Caco-2 (cell line): ENCODE measurements at regions not wholly inside any gene's neighbourhood (a gene's known extent, or its start where the extent isn't known, plus 50 kb on each side); places are given as distances from the start of the nearest gene placed in this dataset.

ENCODE experiments used
- BruUV-seq: library from RNA; stranded (reverse); fragments of 400-500 nt; replicated peaks from 2 replicates; lab custom pipeline; 2021; lab: Mats Ljungman, UMichigan
- CTCF ChIA-PET: fragments of 300-600 bp; sonication (Branson Sonifier 250); formaldehyde crosslinking; loops from one replicate; lab custom pipeline; 2022; ENCODE audit warnings: antibody characterized with exemption; lab: Charles Lee
- POLR2A ChIA-PET: fragments of 300-600 bp; sonication (Branson Sonifier 250); formaldehyde crosslinking; loops from one replicate; lab custom pipeline; 2022; ENCODE audit warnings: antibody characterized with exemption; lab: Charles Lee
- DNase-seq, 2 experiments: peaks; one replicate each; pipeline versions ENCODE4 v3.0.0 to v3.0.0-alpha.2; 2020 to 2022
- H3K27me3 ChIP-seq: replicated peaks from 2 replicates; pipeline ENCODE4 v1.6.0; 2011; ENCODE audit warnings: low read length; ENCODE audit not compliant: control insufficient read depth, insufficient read depth
- H3K36me3 ChIP-seq: 2 replicates; pipeline ENCODE4 v1.5.1; 2011; ENCODE audit warnings: low read length; ENCODE audit not compliant: control insufficient read depth, insufficient read depth
- H3K4me1 ChIP-seq: fragments of 250-450 bp; sonication (Bioruptor Pico); 2 replicates; pipeline ENCODE4 v1.5.1; 2020; ENCODE audit warnings: mild to moderate bottlenecking
- H3K4me3 ChIP-seq: 2 replicates; pipeline ENCODE4 v1.5.1; 2011; ENCODE audit warnings: low read depth, mild to moderate bottlenecking, control low read depth, low read length
- H3K9me3 ChIP-seq: fragments of 250-450 bp; sonication (Bioruptor Pico); 2 replicates; pipeline ENCODE4 v1.5.1; 2020; ENCODE audit warnings: mild to moderate bottlenecking, moderate library complexity
- H3K27ac Mint-ChIP-seq: one replicate; pipeline ENCODE4 v1.8.0; 2022; ENCODE audit warnings: mixed read lengths; ENCODE audit not compliant: unreplicated experiment
- H3K27me3 Mint-ChIP-seq: one replicate; pipeline ENCODE4 v1.8.0; 2022; ENCODE audit warnings: mixed read lengths; ENCODE audit not compliant: insufficient read depth, unreplicated experiment
- H3K36me3 Mint-ChIP-seq: one replicate; pipeline ENCODE4 v1.8.0; 2022; ENCODE audit warnings: mild to moderate bottlenecking, mixed read lengths; ENCODE audit not compliant: insufficient read depth, unreplicated experiment
- H3K4me1 Mint-ChIP-seq: one replicate; pipeline ENCODE4 v1.8.0; 2022; ENCODE audit warnings: low read depth, mixed read lengths; ENCODE audit not compliant: unreplicated experiment
- H3K4me3 Mint-ChIP-seq: one replicate; pipeline ENCODE4 v1.8.0; 2022; ENCODE audit warnings: mild to moderate bottlenecking, moderate library complexity, mixed read lengths; ENCODE audit not compliant: unreplicated experiment
- H3K9me3 Mint-ChIP-seq: one replicate; pipeline ENCODE4 v1.8.0; 2022; ENCODE audit warnings: mixed read lengths; ENCODE audit not compliant: unreplicated experiment
- intact Hi-C: fragments of 100-400 bp; cut with micrococcal nuclease; formaldehyde crosslinking; loops from one replicate; pipeline ENCODE4 v1.10.0; 2022; ENCODE audit not compliant: unreplicated experiment
- TF ChIP-seq, protein P1 (sequence below), 2 experiments: fragments of 200-600 bp in 1 of 2; IDR thresholded peaks; 1 replicate in 1 of 2; 2 replicates in 1 of 2; pipeline versions ENCODE4 v1.5.1 to v1.8.0; 2011 to 2022; ENCODE audit warnings: antibody characterized with exemption in 1 of 2, control low read depth in 1 of 2, inconsistent platforms in 1 of 2, low read depth in 1 of 2, low read length in 1 of 2, mild to moderate bottlenecking in 1 of 2, moderate library complexity in 1 of 2; ENCODE audit not compliant: insufficient read depth in 1 of 2, severe bottlenecking in 1 of 2, unreplicated experiment in 1 of 2

DNA sequence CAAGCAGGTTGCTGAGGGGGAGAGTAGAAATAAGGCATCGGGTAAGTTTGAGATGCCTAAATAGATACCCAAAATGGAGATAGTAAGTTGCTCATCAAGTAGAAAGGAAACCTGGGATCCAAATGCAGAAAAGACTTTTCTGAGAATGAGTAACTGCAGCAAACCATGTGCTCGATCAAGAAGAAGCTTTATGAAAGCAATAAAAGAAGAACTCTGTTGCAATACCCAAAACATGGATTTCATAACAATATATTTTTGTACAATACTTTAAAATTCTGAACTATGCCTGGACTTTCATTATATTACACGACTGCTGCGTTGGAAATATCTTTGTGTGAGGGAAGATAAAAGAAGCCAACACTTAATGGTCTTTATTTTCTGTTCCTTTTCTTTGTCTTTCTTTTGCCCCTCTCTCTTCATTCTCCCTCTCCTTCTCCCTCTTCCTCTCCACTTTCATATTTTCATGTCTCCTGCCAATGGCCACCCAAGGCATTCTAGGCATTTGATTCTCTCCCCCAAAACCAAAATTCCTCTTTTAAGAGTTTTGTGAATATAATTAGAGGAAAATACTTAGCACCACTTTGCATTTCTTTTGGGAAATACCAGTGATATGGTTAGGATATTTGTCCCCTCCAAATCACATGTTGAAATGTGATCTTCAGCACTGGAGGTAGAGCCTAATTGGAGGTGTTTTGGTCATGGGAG, 257.6 kb downstream of the MREG start:
- Mint-ChIP-seq H3K27me3 (no peaks in the 10 kb centered on the region), H3K27ac (no peak overlapping the region), H3K36me3 (no peaks in the 10 kb centered on the region), H3K4me3 (no peak overlapping the region), H3K9me3 (peaks cover 26% of the 10 kb centered on the region), H3K4me1 (peaks cover 7% of the 10 kb centered on the region)
- no peaks in the 10 kb centered on the region for H3K36me3 ChIP-seq
- CTCF ChIA-PET, result no interaction called here
- H3K9me3 ChIP-seq, result 0 out of 2 replicates have a peak, but pooled peaks cover 4% of the 10 kb centered on the region
- no peak overlapping the region for H3K4me3 ChIP-seq
- no peaks in the 10 kb centered on the region for H3K27me3 ChIP-seq
- intact Hi-C loops, result no loop called here
- BruUV-seq, result no TSS peak
- DNase-seq, result no peak
- TF ChIP-seq, protein P1, sequence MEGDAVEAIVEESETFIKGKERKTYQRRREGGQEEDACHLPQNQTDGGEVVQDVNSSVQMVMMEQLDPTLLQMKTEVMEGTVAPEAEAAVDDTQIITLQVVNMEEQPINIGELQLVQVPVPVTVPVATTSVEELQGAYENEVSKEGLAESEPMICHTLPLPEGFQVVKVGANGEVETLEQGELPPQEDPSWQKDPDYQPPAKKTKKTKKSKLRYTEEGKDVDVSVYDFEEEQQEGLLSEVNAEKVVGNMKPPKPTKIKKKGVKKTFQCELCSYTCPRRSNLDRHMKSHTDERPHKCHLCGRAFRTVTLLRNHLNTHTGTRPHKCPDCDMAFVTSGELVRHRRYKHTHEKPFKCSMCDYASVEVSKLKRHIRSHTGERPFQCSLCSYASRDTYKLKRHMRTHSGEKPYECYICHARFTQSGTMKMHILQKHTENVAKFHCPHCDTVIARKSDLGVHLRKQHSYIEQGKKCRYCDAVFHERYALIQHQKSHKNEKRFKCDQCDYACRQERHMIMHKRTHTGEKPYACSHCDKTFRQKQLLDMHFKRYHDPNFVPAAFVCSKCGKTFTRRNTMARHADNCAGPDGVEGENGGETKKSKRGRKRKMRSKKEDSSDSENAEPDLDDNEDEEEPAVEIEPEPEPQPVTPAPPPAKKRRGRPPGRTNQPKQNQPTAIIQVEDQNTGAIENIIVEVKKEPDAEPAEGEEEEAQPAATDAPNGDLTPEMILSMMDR (IDR thresholded peaks at IDR 0.05; ENCODE audit: insufficient read depth in 1 of 2, low read depth in 1 of 2, low read length in 1 of 2, severe bottlenecking in 1 of 2, unreplicated experiment in 1 of 2), result no peak
- no peaks in the 10 kb centered on the region for H3K4me1 ChIP-seq
- POLR2A ChIA-PET, result no interaction called here

DNA sequence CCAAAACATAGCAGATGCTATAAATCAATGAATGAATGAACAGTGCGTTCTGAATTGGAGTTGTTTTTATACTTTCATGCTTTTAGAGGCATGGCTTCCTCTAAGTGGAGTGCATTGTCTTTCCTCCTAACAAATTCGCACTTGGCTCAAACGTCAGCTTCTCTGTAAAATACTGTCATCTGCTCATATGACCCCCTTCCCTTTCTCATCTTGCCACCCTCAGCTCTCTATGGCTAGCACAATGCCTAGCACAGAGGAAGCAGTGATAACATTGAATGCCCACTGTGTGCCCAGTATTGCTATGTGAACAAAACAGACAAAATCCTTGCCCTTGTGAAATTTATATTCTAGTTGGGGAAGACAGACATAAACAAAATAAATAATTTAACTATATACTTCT, 258.8 kb downstream of the MREG start:
- Mint-ChIP-seq H3K9me3 (peaks cover 26% of the 10 kb centered on the region), H3K27me3 (no peaks in the 10 kb centered on the region), H3K4me1 (peaks cover 11% of the 10 kb centered on the region), H3K4me3 (no peak overlapping the region), H3K27ac (no peak overlapping the region), H3K36me3 (no peaks in the 10 kb centered on the region)
- POLR2A ChIA-PET, result no interaction called here
- intact Hi-C loops, result no loop called here
- 0 out of 2 replicates have a peak, but pooled peaks cover 4% of the 10 kb centered on the region for H3K9me3 ChIP-seq
- no peak overlapping the region for H3K4me3 ChIP-seq
- CTCF ChIA-PET, result no interaction called here
- no peak for DNase-seq
- H3K4me1 ChIP-seq, result peaks cover 5% of the 10 kb centered on the region
- no peaks in the 10 kb centered on the region for H3K36me3 ChIP-seq
- TF ChIP-seq, protein P1 (IDR thresholded peaks at IDR 0.05; ENCODE audit: insufficient read depth in 1 of 2, low read depth in 1 of 2, low read length in 1 of 2, severe bottlenecking in 1 of 2, unreplicated experiment in 1 of 2), result no peak
- no peaks in the 10 kb centered on the region for H3K27me3 ChIP-seq
- no TSS peak for BruUV-seq

DNA sequence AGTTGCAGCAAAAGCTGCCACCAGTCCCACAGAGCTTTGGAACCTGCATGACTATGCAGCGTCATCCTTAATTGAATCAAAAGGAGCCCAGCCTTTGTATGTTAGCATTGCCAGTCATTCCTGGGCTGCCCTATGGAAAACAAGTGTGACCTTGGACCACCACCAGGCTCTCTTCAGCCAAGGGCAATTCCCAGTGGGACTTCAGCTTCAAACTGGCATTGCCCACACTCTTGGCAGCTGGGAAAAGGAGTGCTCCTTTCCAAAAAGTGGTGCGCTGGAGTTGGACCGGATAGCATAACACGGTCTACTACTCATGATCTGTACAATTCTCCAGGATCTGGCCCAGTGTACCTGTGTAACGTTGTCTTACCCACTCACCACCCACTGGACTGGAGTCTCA, 259.5 kb downstream of the MREG start:
- no peaks in the 10 kb centered on the region for H3K36me3 Mint-ChIP-seq
- H3K27me3 ChIP-seq, result no peaks in the 10 kb centered on the region
- H3K4me1 Mint-ChIP-seq, result peaks cover 18% of the 10 kb centered on the region
- POLR2A ChIA-PET, result no interaction called here
- no peaks in the 10 kb centered on the region for H3K36me3 ChIP-seq
- TF ChIP-seq, protein P1 (IDR thresholded peaks at IDR 0.05; ENCODE audit: insufficient read depth in 1 of 2, low read depth in 1 of 2, low read length in 1 of 2, severe bottlenecking in 1 of 2, unreplicated experiment in 1 of 2), result no peak
- intact Hi-C loops, result no loop called here
- peaks cover 26% of the 10 kb centered on the region for H3K9me3 Mint-ChIP-seq
- H3K9me3 ChIP-seq, result 0 out of 2 replicates have a peak, but pooled peaks cover 4% of the 10 kb centered on the region
- no peak overlapping the region for H3K4me3 ChIP-seq
- BruUV-seq, result no TSS peak
- H3K27ac Mint-ChIP-seq, result no peak overlapping the region
- CTCF ChIA-PET, result no interaction called here
- DNase-seq, result no peak
- H3K27me3 Mint-ChIP-seq, result no peaks in the 10 kb centered on the region
- peaks cover 12% of the 10 kb centered on the region for H3K4me1 ChIP-seq
- H3K4me3 Mint-ChIP-seq, result no peak overlapping the region
